OCI-LY7 (cell line): ENCODE measurements at regions not wholly inside any gene's neighbourhood (a gene's known extent, or its start where the extent isn't known, plus 50 kb on each side); places are given as distances from the start of the nearest gene placed in this dataset.

ENCODE experiments used
- CTCF ChIP-seq: fragments of 200-600 bp; sonication (generic); conservative IDR thresholded peaks from 2 replicates; pipeline ENCODE4 v1.5.1; 2014; ENCODE audit warnings: mild to moderate bottlenecking, antibody characterized with exemption, low read length, moderate library complexity, mixed read lengths
- EZH2phosphoT487 ChIP-seq: fragments of 200-600 bp; sonication (generic); IDR thresholded peaks from 2 replicates; pipeline ENCODE4 v1.6.1; 2018; ENCODE audit warnings: low read depth, borderline replicate concordance, mild to moderate bottlenecking, mixed run types, antibody characterized with exemption, low read length, moderate library complexity, mixed read lengths

GRCh38 chr13:33751151-33751550 is 66.8 kb upstream of the RFC3 start:
- TF ChIP-seq CTCF (no peak), EZH2phosphoT487 (no peak)
